Endodermal cell (in vitro differentiated cells): ENCODE measurements at regions not wholly inside any gene's neighbourhood (a gene's known extent, or its start where the extent isn't known, plus 50 kb on each side); places are given as distances from the start of the nearest gene placed in this dataset.

Source experiments
- DNase-seq: peaks from one replicate; pipeline ENCODE4 v3.0.0-alpha.2; 2017
- H3K27ac ChIP-seq: 2 replicates; pipeline ENCODE4 v1.5.1; 2013; ENCODE audit warnings: mild to moderate bottlenecking, low read depth, low read length, moderate library complexity
- H3K27me3 ChIP-seq: 2 replicates; pipeline ENCODE4 v1.6.1; 2013; ENCODE audit warnings: mild to moderate bottlenecking, low read length, moderate library complexity; ENCODE audit not compliant: insufficient read depth, control insufficient read depth, poor library complexity, severe bottlenecking
- H3K36me3 ChIP-seq: 2 replicates; pipeline ENCODE4 v1.7.0; 2013; ENCODE audit warnings: mild to moderate bottlenecking, low read length, moderate library complexity; ENCODE audit not compliant: control insufficient read depth, insufficient read depth
- H3K4me1 ChIP-seq: one replicate; pipeline ENCODE4 v1.7.0; 2013; ENCODE audit warnings: low read length; ENCODE audit not compliant: control insufficient read depth, insufficient read depth
- H3K4me3 ChIP-seq: 2 replicates; pipeline ENCODE4 v1.5.1; 2013; ENCODE audit warnings: mild to moderate bottlenecking, low read length, moderate library complexity
- H3K9ac ChIP-seq: 2 replicates; pipeline ENCODE4 v1.6.1; 2013; ENCODE audit warnings: mild to moderate bottlenecking, low read length, moderate library complexity; ENCODE audit not compliant: poor library complexity, severe bottlenecking; ENCODE audit errors: extremely low read depth
- H3K9me3 ChIP-seq: 2 replicates; pipeline ENCODE4 v1.6.1; 2013; ENCODE audit warnings: mild to moderate bottlenecking, low read length, moderate library complexity; ENCODE audit not compliant: control insufficient read depth
- H3K27ac Mint-ChIP-seq: 2 replicates; pipeline ENCODE4 v1.8.0; 2020; ENCODE audit warnings: mixed read lengths
- H3K27me3 Mint-ChIP-seq: 2 replicates; pipeline ENCODE4 v1.8.0; 2021; ENCODE audit warnings: mild to moderate bottlenecking, mixed read lengths; ENCODE audit not compliant: insufficient read depth
- H3K36me3 Mint-ChIP-seq: 2 replicates; pipeline ENCODE4 v1.8.0; 2020; ENCODE audit warnings: low read depth, mixed read lengths
- H3K4me1 Mint-ChIP-seq: 2 replicates; pipeline ENCODE4 v1.8.0; 2020; ENCODE audit warnings: mixed read lengths
- H3K4me3 Mint-ChIP-seq: 2 replicates; pipeline ENCODE4 v1.8.0; 2020; ENCODE audit warnings: mild to moderate bottlenecking, moderate library complexity, mixed read lengths
- H3K9me3 Mint-ChIP-seq: 2 replicates; pipeline ENCODE4 v1.8.0; 2020; ENCODE audit warnings: mild to moderate bottlenecking, mixed read lengths
- CTCF ChIP-seq: fragments of 200-600 bp; sonication (generic); conservative IDR thresholded peaks from 2 replicates; pipeline ENCODE4 v1.5.0; 2021; ENCODE audit warnings: antibody characterized with exemption, mild to moderate bottlenecking
- WGBS, 2 experiments: methylation state at CpG; one replicate each; pipeline versions ENCODE4 v1.1.5 to v1.1.7; 2013; ENCODE audit warnings: missing lambda C conversion rate in 2 of 2, mixed read lengths in 1 of 2; ENCODE audit not compliant: insufficient coverage in 1 of 2, insufficient read length in 1 of 2; 5-methylcytosine and 5-hydroxymethylcytosine counted together

- Mint-ChIP-seq H3K27me3 (no peaks in the 10 kb centered on the region), H3K4me3 (no peak overlapping the region), H3K9me3 (peaks cover 22% of the 10 kb centered on the region), H3K27ac (no peak overlapping the region), H3K36me3 (no peaks in the 10 kb centered on the region), H3K4me1 (no peaks in the 10 kb centered on the region)
- DNase-seq, result no peak
- Histone ChIP-seq H3K27ac (no peak overlapping the region), H3K4me1 (no peaks in the 10 kb centered on the region), H3K9me3 (peaks cover 1% of the 10 kb centered on the region), H3K27me3 (no peaks in the 10 kb centered on the region), H3K36me3 (no peaks in the 10 kb centered on the region), H3K9ac (no peak overlapping the region), H3K4me3 (no peak overlapping the region)
- TF ChIP-seq CTCF, result no peak
These were observed 88.6 kb downstream of the ZIC3 start for GRCh38 chrX:137654481-137654880.

DNA sequence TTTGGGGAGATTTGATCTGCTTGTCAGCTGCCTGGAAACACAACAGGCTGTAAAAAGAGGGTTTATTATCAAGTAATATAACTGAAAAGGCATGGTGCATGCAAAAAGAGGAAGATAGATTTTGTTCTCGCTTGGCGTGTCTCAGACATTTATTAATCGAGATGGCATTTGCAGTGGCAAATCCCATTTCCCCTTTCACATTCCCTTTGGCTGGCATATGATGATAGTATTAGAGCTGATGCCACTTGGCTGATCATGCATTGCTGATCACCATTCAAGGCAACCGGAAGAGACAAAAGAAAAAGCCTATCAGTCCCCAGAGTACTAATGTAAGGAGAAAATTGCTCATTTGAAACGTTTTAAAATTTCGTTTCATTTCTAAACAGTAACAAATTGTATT lies 101.8 kb downstream of the ZIC3 start:
- no peak overlapping the region for H3K4me3 ChIP-seq
- no peaks in the 10 kb centered on the region for H3K36me3 ChIP-seq
- no peak for TF ChIP-seq CTCF
- H3K9me3 ChIP-seq, result no peaks in the 10 kb centered on the region
- peaks cover 4% of the 10 kb centered on the region for H3K36me3 Mint-ChIP-seq
- no peak for DNase-seq
- no peaks in the 10 kb centered on the region for H3K27me3 ChIP-seq
- H3K27me3 Mint-ChIP-seq, result no peaks in the 10 kb centered on the region
- no peak overlapping the region for H3K27ac ChIP-seq
- H3K4me1 ChIP-seq, result no peaks in the 10 kb centered on the region
- 96% methylated on average over 3 of the region's 6 CpGs; no CpG with 5 or more reads in 1 of the 2 experiments for WGBS, 2 experiments
- H3K9ac ChIP-seq, result no peak overlapping the region
- no peaks in the 10 kb centered on the region for H3K4me1 Mint-ChIP-seq
- H3K4me3 Mint-ChIP-seq, result no peak overlapping the region
- H3K27ac Mint-ChIP-seq, result no peak overlapping the region
- H3K9me3 Mint-ChIP-seq, result peaks cover 48% of the 10 kb centered on the region

- peaks cover 11% of the 10 kb centered on the region for H3K4me1 Mint-ChIP-seq
- H3K27ac ChIP-seq, result peak overlapping the region; percentile 36
- no peak overlapping the region for H3K27ac Mint-ChIP-seq
- no peaks in the 10 kb centered on the region for H3K27me3 Mint-ChIP-seq
- no peak overlapping the region for H3K9ac ChIP-seq
- TF ChIP-seq CTCF, result no peak
- no peaks in the 10 kb centered on the region for H3K36me3 ChIP-seq
- H3K4me1 ChIP-seq, result no peaks in the 10 kb centered on the region
- DNase-seq, result no peak
- no peak overlapping the region for H3K4me3 Mint-ChIP-seq
- no peaks in the 10 kb centered on the region for H3K36me3 Mint-ChIP-seq
- H3K9me3 ChIP-seq, result no peaks in the 10 kb centered on the region
- no peak overlapping the region for H3K4me3 ChIP-seq
- H3K27me3 ChIP-seq, result no peaks in the 10 kb centered on the region
- peaks cover 30% of the 10 kb centered on the region for H3K9me3 Mint-ChIP-seq
- 8% methylated on average over 2 of the region's 2 CpGs; no CpG with 5 or more reads in 1 of the 2 experiments for WGBS, 2 experiments
These were observed 118.7 kb downstream of the ZIC3 start for GRCh38 chrX:137684591-137684990.
